ENCODE measurements at regions not wholly inside any gene's neighbourhood (a gene's known extent, or its start where the extent isn't known, plus 50 kb on each side); places are given as distances from the start of the nearest gene placed in this dataset.

GRCh38 chr7:56578612-56579011, 462.4 kb upstream of the NUPR2 start:
- TF ChIP-seq, protein P1, sequence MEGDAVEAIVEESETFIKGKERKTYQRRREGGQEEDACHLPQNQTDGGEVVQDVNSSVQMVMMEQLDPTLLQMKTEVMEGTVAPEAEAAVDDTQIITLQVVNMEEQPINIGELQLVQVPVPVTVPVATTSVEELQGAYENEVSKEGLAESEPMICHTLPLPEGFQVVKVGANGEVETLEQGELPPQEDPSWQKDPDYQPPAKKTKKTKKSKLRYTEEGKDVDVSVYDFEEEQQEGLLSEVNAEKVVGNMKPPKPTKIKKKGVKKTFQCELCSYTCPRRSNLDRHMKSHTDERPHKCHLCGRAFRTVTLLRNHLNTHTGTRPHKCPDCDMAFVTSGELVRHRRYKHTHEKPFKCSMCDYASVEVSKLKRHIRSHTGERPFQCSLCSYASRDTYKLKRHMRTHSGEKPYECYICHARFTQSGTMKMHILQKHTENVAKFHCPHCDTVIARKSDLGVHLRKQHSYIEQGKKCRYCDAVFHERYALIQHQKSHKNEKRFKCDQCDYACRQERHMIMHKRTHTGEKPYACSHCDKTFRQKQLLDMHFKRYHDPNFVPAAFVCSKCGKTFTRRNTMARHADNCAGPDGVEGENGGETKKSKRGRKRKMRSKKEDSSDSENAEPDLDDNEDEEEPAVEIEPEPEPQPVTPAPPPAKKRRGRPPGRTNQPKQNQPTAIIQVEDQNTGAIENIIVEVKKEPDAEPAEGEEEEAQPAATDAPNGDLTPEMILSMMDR (IDR thresholded peaks at IDR 0.05), result no peak
- TF ChIP-seq POLR2A (IDR thresholded peaks at IDR 0.05), result no peak

All from right lobe of liver (tissue), 4 donors.